NCI-H146 treated with DMSO at 0.1 percent for 48 hours (cell line): ENCODE measurements at regions not wholly inside any gene's neighbourhood (a gene's known extent, or its start where the extent isn't known, plus 50 kb on each side); places are given as distances from the start of the nearest gene placed in this dataset.
A peak's percentile ranks its signal among the peaks of the same experiment; 100 is the strongest.
"Not testable (repeated sequence)": the region's sequence is repeated elsewhere in the genome, so short reads cannot be mapped to it uniquely, and the experiment has no call there.

Experiments used
- DNase-seq: peaks from one replicate; lab custom pipeline; 2025; ENCODE audit not compliant: unreplicated experiment; lab: John Stamatoyannopoulos, UW

DNA sequence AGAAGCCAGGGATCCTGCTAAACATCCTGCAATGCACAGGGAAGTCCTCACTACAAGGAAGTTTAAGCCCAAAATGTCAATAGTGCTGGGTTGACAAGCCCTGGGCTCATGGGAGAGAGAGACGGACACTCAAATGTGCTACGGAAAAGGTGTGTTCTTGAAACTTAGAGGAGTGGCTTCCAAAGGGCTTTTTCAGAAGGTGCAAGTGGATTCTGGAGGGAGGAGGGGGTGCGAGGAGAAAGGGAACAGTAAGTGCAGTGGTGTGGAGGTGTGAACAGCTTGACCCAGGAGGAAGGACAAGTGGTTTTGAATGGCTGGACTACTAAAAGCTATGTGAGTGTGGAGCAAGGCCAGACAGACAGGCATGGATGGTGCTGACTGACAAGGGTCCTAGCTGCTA lies 50.4 kb upstream of the CECR2 start:
- no peak for DNase-seq

DNA sequence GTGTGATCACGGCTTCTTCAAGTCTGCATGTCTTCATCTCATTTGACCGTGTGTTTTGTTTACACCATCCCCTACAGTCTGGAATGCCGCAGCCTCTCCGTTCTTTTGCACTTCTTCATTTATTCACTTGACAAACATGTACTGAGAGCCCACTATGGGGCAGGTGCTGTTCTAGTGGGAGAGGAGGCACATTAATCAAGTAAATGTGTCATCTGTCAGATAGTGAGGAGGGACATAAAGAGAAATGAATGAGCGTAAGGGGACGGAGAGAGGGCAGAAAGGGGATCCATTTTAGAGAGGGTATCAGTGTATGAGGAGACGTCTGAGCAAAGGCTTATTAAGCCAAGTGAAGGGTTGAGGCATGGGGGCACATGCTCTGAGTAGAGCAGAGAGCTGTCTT lies 54.0 kb upstream of the CECR2 start:
- DNase-seq: no peak

DNA sequence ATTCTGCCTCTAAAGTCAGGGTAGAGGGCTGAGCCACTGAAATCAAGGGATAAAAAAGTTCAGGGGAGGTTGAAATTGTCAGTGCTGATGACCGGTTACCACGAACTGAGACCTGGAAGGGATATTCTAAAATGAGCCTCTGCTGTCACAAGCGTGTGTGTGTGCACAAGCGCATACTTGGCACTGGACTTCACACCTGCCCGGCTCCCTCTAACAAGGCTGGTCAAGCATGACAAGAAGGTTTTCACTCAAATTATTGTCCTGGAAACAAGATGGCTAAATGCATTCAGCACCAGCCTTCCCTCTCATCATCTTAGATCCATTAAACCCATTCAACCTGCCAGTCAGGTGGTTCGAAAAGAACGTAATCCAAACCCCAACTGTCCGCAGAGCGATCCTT lies 54.8 kb upstream of the CECR2 start:
- no peak for DNase-seq

DNA sequence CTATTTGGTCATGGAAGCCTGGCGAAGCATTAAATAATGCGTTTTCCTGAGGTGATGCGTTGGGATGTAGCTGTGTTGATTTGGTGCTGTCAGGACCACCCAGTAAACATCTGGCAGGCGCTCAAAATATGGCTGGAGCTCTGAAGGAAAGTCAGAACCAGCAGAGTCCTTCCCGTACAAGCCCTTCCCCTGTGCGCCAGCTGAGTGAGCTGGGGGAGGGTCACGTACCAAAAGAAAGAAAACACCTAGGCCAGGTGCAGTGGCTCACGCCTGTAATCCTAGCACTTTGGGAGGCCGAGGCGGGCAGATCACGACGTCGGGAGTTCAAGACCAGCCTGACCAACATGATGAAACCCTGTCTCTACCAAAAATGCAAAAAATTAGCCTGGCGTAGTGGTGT lies 55.6 kb upstream of the CECR2 start:
- no peak for DNase-seq

DNA sequence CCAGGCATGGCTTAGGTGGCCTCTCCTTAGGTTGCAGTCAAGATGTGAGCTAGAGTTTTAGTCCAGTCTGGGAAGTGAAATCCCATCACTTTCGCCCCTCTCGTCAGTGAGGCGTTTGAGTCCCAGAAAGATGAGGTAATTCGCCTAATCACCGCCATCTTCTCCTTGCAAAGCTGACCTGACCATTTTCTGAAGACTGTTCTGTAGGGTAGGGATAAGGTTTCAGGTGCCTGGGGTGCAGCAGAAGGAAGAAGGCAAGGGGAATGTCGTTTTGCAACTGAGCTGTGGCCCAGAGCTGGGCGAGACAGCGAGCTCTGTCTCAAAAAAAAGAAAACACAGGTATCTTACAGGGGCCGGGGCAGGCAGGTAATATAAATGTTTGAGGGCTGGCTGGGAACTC lies 61.7 kb upstream of the CECR2 start:
- DNase-seq: no peak

DNA sequence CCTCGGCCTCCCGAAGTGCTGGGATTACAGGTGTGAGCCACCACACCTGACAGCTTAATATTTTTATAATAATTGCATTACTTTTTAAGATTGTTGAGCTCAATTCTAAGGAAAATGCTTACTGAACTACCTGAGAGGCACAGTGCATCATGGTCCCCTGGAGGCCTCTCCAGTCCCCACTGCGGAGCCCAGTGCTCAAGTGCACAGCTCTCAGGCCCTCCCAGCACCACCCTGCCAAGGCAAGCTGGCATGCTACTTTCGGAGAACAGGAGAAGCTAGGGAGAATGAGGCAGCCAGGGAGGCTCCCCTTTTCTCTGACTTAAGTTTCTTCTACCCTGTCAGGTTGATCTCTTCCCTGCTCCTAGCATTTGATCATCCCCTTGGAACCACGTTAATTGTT lies 64.2 kb upstream of the CECR2 start:
- DNase-seq: no peak

DNA sequence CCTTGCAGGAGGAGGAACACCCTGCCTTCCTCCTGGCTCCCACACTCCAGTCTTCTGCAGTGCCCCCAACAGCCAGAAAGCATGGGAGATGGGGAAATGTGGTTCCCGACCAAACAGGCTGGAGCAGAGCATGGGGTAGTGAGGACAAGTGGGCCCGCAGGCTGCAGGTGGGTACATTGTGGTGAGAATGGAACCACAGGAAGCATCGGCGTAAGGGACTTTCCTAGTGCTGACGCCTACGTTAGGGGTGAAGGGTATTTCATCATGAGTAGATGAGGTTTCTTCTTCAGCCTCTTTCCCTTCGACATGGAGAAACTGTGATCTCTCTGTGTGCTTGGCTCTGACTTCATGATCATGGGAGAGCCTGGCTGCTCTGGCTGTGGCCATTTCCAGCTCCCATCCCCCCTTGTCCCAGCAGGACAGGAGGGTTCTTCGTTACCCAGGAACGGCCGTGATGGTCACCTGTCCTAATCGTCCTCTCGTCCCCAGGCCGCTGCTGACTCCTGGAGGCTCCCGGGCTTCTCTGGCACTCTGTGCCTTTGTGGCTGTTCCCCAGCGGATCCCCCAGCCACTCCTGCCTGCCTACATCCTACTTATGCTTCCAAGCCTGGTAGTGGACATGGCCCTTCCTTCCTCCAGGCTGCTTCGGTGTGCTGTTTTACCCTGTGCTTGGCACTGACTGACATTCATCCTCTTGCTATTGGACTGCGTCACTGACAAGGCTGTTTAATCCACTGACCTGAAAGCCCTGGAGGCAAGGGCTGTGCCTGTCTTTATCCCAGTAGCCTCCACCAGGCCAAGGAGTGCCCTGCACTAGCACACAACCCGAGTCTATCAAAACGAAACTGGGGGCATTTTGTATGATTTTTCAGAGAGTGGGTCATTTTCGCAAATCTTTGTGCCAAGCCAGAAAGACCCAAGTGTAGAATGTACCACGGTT lies 65.2 kb upstream of the CECR2 start:
- no peak for DNase-seq

DNA sequence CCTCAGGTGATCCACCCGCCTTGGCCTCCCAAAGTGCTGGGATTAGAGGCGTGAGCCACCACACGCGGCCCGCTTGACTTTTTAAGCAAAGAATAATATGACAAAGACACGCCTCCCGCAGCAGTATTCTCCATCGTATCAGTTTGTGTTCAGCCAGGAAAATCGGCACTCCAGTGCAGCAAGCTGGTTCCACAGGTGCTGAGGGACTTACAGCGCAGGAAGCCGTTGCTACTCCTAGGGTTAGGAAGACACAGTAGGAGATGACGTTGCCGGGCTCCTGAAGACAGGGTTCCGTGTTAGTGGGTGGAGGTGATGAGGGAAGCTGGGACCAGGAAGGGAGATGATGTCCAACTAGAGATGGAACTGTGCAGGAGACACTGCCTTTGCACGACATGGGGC lies 65.8 kb upstream of the CECR2 start:
- no peak for DNase-seq

DNA sequence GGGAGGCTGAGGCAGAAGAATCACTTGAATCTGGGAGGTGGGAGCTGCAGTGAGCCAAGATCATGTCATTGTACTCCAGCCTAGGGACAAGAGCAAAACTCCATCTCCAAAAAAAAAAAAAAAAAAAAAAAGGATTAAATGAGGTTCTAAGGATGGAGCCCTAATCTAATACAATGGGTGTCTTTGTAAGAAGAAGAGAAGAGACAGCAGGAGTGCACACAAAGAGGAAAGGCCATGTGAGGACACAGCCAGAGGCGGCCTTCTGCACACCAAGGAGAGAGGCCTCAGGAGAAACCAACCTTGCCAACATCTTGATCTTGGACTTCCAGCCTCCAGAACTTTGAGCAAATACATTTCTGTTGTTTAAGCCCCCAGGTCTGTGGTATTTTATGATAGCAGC lies 66.6 kb upstream of the CECR2 start:
- DNase-seq: no peak

DNA sequence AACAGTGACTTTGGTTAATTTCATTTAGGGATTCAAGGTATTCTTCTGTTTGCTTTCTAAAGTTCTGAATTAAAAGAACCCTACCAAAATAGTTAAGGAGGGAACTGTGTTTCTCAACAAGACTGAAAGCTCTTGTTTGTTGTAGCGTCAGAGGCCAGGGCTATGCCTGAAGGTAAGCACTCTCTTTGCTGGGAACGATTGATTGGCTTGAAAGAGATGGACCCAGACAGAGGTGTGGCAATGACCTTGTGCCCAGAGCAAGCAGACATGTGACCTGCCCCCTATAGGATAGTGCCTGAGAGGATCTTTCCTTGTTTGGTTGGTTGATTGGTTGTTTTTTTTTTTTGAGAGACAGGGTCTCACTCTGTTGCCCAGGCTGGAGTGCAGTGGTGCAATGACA lies 68.3 kb upstream of the CECR2 start:
- DNase-seq: no peak

DNA sequence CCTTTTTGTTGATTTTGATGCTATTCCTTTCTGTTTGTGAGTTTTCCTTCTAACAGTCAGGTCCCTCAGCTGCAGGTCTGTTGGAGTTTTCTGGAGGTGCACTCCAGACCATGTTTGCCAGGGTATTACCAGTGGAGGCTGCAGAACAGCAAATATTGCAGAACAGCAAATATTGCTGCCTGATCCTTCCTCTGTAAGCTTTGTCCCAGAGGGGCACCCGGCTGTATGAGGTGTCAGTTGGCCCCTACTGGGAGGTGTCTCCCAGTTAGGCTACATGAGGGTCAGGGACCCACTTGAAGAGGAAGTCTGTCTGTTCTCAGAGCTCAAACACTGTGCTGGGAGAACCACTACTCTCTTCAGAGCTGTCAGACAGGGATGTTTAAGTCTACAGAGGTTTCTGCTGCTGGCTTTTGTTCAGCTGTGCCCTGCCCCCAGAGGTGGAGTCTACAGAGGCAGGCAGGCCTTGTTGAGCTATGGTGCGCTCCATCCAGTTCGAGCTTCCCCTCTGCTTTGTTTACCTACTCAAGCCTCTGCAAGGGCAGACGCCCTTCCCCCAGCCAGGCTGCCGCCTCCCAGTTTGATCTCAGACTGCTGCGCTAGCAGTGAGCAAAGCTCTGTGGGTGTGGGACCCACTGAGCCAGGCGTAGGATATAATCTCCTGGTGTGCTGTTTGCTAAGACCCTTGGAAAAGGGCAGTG lies 70.3 kb upstream of the CECR2 start:
- DNase-seq: peak; percentile 15

DNA sequence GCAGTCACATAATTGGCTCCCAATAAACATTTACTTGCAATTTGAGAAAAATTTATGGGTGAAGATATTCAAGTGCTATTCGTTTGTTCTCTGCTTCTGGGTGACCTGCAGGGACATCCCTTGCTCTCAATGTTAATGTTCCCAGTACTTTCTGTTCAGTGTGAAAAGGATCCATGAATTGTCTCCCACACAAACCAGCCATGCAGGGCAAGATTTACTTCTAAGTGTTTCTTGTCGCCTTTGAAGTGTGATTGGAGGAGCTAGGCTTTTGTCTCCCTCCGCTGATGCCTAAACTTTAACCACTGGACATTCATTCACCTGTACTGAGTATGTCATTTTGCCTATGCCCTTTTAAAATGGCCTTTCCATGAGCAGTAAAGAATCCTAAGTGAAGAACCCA lies 66.4 kb upstream of the ADA2 start:
- no peak for DNase-seq

DNA sequence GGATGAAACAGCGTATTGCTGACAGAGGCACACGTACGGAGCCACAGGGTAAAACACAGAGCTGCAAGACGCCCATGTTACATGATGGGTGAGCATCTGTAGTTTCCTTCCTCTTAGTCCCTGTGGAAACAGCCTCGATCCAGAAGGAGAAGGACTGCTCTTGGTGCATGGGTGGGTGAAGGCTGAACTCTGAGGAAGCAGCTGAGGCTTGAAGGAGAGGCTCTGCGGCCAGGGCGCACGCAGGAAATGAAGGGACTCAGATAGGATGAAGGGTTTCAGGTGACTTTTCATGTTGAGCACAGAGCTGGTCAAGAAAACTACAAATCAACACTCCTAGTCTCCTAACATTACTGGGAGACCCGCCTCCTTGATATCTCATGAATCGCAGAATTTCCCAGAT lies 65.7 kb upstream of the ADA2 start:
- no peak for DNase-seq

DNA sequence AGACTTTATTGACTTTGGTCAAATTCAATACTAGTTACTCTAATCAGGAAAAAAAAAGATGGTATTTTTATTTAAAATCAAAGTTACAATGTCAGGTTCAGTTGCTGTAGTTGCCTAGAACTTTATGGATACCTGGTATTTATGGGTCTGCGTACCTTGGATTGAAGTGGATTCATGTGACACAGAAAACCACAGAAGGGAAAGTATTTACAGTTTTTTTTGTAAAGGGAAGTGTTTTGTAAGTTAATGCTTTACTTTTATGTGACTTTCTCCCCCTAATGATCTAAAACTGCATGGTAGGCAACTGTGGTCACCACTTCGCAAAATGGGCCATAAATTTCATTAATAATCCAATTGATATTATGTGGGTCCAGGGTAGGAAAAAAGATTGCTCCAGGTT lies 65.2 kb upstream of the ADA2 start:
- DNase-seq: no peak

DNA sequence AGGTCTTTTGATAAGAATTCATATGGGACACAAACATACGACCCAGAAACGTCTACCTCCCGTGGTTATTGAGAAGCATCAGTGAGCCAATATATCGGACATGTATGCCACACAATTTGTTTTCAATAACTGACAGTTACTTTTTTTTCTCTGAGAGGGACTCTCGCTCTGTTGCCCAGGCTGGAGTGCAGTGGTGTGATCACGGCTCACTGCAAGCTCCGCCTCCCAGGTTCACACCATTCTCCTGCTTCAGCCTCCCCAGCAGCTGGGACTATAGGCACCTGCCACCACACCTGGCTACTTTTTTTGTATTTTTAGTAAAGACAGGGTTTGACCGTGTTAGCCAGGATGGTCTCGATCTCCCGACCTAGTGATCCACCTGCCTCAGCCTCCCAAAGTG lies 64.6 kb upstream of the ADA2 start:
- DNase-seq: not testable (repeated sequence)

DNA sequence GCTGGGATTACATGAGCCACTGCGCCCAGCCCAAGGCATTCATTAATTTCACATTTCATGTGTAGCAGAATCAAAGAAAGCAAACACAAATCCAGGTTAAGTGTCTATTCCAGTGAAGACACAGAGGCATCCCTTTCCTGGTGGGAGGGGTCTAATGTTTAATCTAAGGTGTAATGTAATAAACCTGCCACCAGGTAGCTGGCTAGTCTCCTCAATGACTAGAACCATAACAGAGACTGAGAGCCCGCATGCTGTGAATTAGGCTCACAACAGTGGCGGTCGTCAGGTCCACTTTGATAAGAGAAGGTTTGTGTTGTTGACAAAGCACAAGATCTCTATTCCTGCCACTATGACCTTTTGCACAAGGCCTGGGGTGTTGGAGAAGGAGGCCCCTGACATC lies 64.2 kb upstream of the ADA2 start:
- DNase-seq: no peak

DNA sequence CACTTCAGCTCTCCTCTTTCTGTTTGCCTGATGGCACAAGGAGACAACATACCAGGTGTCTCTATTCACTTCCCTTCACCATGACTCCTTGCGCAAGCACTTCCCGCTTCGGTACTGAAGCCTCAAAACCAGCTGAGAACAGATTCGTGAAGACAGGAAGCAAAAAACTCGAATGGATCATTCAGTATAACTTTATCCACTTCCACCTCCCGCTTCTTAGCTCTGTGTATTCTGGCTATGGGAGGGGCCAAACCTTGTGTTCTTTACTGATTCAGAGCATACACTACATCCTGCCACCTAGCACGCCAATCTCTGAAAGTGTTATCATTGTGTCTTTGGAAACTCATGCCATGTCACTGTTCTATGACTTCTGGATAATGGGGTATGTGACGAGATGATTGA lies 62.2 kb upstream of the ADA2 start:
- no peak for DNase-seq

DNA sequence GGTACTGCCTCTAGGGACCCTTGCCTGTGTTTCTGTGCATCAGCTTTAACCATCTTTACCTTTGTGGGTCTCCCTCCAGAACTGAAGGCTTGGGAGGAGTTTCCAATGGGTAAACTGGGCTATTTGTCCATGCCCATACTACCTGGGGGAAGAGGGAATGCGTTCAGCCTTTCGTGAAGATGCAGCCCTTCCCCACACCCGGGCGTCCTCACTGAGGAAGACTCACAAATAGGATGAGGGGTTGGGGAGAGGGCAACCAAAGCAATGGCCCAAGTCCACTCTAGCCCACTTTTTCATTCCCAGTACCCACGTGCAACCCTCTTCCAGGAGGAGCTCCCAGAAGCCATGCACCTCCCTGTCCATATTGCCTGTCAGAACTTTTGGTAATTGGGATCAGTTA lies 61.8 kb upstream of the ADA2 start:
- DNase-seq: no peak

DNA sequence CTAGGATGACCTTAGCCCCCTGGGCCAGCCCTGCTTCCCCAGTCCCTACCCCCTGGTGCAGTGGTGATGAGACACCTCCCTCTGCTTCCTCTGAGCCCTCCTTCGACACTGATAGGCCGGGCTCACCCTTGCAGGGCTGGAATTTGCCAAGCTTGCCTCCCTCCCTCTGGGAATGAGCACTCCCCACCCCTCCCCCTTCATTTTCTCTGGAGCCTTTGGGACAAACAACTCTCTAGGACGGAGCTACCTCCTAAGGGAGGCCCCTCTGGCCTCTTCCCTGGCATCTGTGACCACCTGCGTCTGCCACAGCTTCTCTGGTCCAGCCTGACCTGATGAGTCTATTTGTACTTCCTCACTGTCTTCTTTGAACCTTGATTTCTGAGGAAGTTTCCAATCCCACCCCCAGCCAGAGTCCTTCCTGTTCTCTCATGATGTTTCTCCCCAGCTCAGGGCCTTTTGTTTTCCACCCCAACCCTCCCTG lies 53.3 kb upstream of the ADA2 start:
- DNase-seq: no peak

DNA sequence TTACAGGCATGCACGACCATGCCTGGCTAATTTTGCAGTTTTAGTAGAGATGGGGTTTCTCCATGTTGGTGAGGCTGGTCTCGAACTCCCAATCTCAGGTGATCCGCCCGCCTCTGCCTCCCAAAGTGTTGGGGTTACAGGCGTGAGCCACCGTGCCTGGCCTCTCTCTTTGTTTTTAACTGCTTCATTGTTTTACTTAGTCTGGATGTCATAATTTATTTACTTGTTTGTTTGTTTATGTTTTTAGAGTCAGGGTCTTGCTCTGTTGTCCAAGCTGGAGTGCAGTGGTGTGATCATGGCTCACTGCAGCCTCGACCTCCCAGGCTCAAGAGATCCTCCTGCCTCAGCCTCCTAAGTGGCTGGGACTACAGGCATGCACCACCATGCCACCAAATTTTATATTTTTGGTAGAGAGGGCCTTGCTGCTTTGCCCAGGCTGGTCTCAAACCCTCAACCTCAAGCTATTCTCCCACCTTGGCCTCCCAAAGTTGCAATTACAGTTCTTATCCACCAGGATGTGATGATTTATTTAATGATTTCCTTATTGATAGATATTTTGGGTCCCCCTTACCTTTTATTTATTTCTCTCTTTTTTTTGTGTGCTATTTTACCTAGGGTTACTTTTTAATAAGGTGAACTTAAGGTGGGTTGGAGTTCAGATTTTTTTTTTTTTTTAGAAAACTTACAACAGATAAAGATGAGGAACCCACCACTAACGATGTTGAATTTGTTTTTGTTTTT lies 52.6 kb upstream of the ADA2 start:
- no peak for DNase-seq

DNA sequence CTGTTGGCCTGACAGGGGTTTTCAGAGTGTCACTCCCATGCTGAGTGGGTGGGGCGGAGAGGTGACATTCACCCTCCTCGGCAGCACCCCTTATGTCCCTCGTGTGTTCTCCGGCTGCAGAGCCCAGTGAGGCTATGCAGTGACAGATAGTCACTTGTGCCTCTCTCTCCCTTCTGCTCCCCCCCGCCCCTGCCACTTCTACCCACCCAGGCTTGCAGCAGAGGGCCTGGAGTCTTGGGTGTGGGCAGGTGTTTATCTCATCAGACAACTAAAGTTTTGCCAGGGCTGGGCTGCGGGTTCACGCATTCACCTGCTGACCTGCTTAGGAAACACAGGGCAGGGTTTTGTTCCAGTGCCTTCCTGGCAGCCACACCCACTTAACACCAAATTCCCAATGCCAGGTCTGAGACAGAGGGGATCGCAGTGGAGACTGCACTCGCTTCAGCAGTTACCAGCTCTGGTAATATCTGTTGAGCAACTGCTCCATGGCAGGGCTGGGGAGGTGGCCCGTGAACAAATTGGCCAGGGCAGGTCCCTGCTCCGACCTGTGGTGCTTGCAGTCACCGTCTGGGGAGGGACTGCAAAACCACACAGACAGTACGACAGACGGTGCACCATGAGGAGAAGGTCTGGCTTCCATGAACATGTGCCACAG lies 50.5 kb upstream of the ADA2 start:
- no peak for DNase-seq
